GM19468 (cell line): ENCODE measurements at regions not wholly inside any gene's neighbourhood (a gene's known extent, or its start where the extent isn't known, plus 50 kb on each side); places are given as distances from the start of the nearest gene placed in this dataset.
"Not testable (repeated sequence)": the region's sequence is repeated elsewhere in the genome, so short reads cannot be mapped to it uniquely, and the experiment has no call there.

Experiments
- ATAC-seq: cut with Tn5 transposase; IDR thresholded peaks from one replicate; pipeline ENCODE4 v1.9.1; 2021; ENCODE audit warnings: mild to moderate bottlenecking, moderate library complexity, moderate number of reproducible peaks; ENCODE audit not compliant: unreplicated experiment; ENCODE audit errors: extremely low read depth

- ATAC-seq: no peak
Observed at GRCh38 chr2:136715146-136715545, 50.2 kb upstream of the THSD7B start.

- no peak for ATAC-seq
Observed at GRCh38 chr2:136714452-136714951, 50.8 kb upstream of the THSD7B start.

GRCh38 chr2:136713739-136714138 is 51.6 kb upstream of the THSD7B start:
- ATAC-seq: no peak

GRCh38 chr2:136705336-136705735 is 60.0 kb upstream of the THSD7B start:
- ATAC-seq: no peak

- ATAC-seq: no peak
Observed at GRCh38 chr2:136703214-136703613, 62.1 kb upstream of the THSD7B start.

- ATAC-seq: no peak
Observed at GRCh38 chr2:136696438-136696837, 68.9 kb upstream of the THSD7B start.

- ATAC-seq: no peak
Observed at GRCh38 chr2:136693966-136694365, 71.4 kb upstream of the THSD7B start.

GRCh38 chr2:136680079-136680478 is 85.3 kb upstream of the THSD7B start:
- ATAC-seq: not testable (repeated sequence)

GRCh38 chr2:136665736-136666135 is 99.6 kb upstream of the THSD7B start:
- no peak for ATAC-seq

- no peak for ATAC-seq
Observed at GRCh38 chr2:136664713-136665405, 100.5 kb upstream of the THSD7B start.

- no peak for ATAC-seq
Observed at GRCh38 chr2:136658201-136658600, 107.1 kb upstream of the THSD7B start.

GRCh38 chr2:136653861-136654260 is 111.5 kb upstream of the THSD7B start:
- ATAC-seq: no peak

GRCh38 chr2:136651456-136652010 is 113.8 kb upstream of the THSD7B start:
- no peak for ATAC-seq

- no peak for ATAC-seq
Observed at GRCh38 chr2:136647039-136647438, 118.3 kb upstream of the THSD7B start.

GRCh38 chr2:136645236-136645828 is 120.0 kb upstream of the THSD7B start:
- ATAC-seq: no peak

- no peak for ATAC-seq
Observed at GRCh38 chr2:136639651-136640050, 125.7 kb upstream of the THSD7B start.

GRCh38 chr2:136638193-136638592 is 127.2 kb upstream of the THSD7B start:
- no peak for ATAC-seq

GRCh38 chr2:136637402-136637801 is 127.9 kb upstream of the THSD7B start:
- ATAC-seq: no peak

GRCh38 chr2:136628490-136628889 is 136.9 kb upstream of the THSD7B start:
- ATAC-seq: no peak

GRCh38 chr2:136613096-136613495 is 152.2 kb upstream of the THSD7B start:
- no peak for ATAC-seq

GRCh38 chr2:136612079-136612478 is 153.3 kb upstream of the THSD7B start:
- ATAC-seq: no peak

GRCh38 chr2:136611451-136611850 is 153.9 kb upstream of the THSD7B start:
- no peak for ATAC-seq
